ENCODE measurements at regions not wholly inside any gene's neighbourhood (a gene's known extent, or its start where the extent isn't known, plus 50 kb on each side); places are given as distances from the start of the nearest gene placed in this dataset.

GRCh38 chr21:28216976-28217523 is 775.6 kb downstream of the LTN1 start:
- H3K9me3 ChIP-seq (ENCODE audit: low read depth) = no peaks in the 10 kb centered on the region
- TF ChIP-seq CTCF (IDR thresholded peaks at IDR 0.05; ENCODE audit: low read depth, low read length) = no peak
- DNase-seq (ENCODE audit: low read depth in 1 of 2, low spot score in 1 of 2) = no peak
- peaks cover 10% of the 10 kb centered on the region for H3K4me1 ChIP-seq (ENCODE audit: low read depth)
- no peaks in the 10 kb centered on the region for H3K36me3 ChIP-seq
- H3K27me3 ChIP-seq = no peaks in the 10 kb centered on the region
- H3K27ac ChIP-seq = no peak overlapping the region
- H3K4me3 ChIP-seq = no peak overlapping the region

GRCh38 chr21:28215214-28215954 is 777.3 kb downstream of the LTN1 start:
- Histone ChIP-seq H3K4me1 (ENCODE audit: low read depth) (peaks cover 10% of the 10 kb centered on the region), H3K27ac (no peak overlapping the region), H3K9me3 (ENCODE audit: low read depth) (no peaks in the 10 kb centered on the region), H3K27me3 (no peaks in the 10 kb centered on the region), H3K4me3 (no peak overlapping the region), H3K36me3 (no peaks in the 10 kb centered on the region)
- peak in 1 of 2 donors; percentile 89 for DNase-seq (ENCODE audit: low read depth in 1 of 2, low spot score in 1 of 2)
- no peak for TF ChIP-seq CTCF (IDR thresholded peaks at IDR 0.05; ENCODE audit: low read depth, low read length)

GRCh38 chr21:28214786-28215185 is 777.9 kb downstream of the LTN1 start:
- no peak overlapping the region for H3K4me3 ChIP-seq
- H3K36me3 ChIP-seq = no peaks in the 10 kb centered on the region
- H3K27ac ChIP-seq = no peak overlapping the region
- no peak for DNase-seq (ENCODE audit: low read depth in 1 of 2, low spot score in 1 of 2)
- H3K4me1 ChIP-seq (ENCODE audit: low read depth) = peaks cover 10% of the 10 kb centered on the region
- no peaks in the 10 kb centered on the region for H3K27me3 ChIP-seq
- no peaks in the 10 kb centered on the region for H3K9me3 ChIP-seq (ENCODE audit: low read depth)
- TF ChIP-seq CTCF (IDR thresholded peaks at IDR 0.05; ENCODE audit: low read depth, low read length) = no peak

- TF ChIP-seq CTCF (IDR thresholded peaks at IDR 0.05; ENCODE audit: low read depth, low read length) = no peak
- Histone ChIP-seq H3K9me3 (ENCODE audit: low read depth) (no peaks in the 10 kb centered on the region), H3K4me3 (no peak overlapping the region), H3K27me3 (no peaks in the 10 kb centered on the region), H3K4me1 (ENCODE audit: low read depth) (peaks cover 10% of the 10 kb centered on the region), H3K36me3 (no peaks in the 10 kb centered on the region), H3K27ac (no peak overlapping the region)
- no peak for DNase-seq (ENCODE audit: low read depth in 1 of 2, low spot score in 1 of 2)
Measured at GRCh38 chr21:28213261-28213660, 779.4 kb downstream of the LTN1 start.

- H3K27ac ChIP-seq = no peak overlapping the region
- no peak overlapping the region for H3K4me3 ChIP-seq
- H3K27me3 ChIP-seq = no peaks in the 10 kb centered on the region
- H3K36me3 ChIP-seq = no peaks in the 10 kb centered on the region
- H3K4me1 ChIP-seq (ENCODE audit: low read depth) = peaks cover 10% of the 10 kb centered on the region
- no peak for TF ChIP-seq CTCF (IDR thresholded peaks at IDR 0.05; ENCODE audit: low read depth, low read length)
- H3K9me3 ChIP-seq (ENCODE audit: low read depth) = no peaks in the 10 kb centered on the region
- DNase-seq (ENCODE audit: low read depth in 1 of 2, low spot score in 1 of 2) = no peak
Measured at GRCh38 chr21:28212061-28212460, 780.6 kb downstream of the LTN1 start.
